ENCODE measurements at regions not wholly inside any gene's neighbourhood (a gene's known extent, or its start where the extent isn't known, plus 50 kb on each side); places are given as distances from the start of the nearest gene placed in this dataset.

DNA sequence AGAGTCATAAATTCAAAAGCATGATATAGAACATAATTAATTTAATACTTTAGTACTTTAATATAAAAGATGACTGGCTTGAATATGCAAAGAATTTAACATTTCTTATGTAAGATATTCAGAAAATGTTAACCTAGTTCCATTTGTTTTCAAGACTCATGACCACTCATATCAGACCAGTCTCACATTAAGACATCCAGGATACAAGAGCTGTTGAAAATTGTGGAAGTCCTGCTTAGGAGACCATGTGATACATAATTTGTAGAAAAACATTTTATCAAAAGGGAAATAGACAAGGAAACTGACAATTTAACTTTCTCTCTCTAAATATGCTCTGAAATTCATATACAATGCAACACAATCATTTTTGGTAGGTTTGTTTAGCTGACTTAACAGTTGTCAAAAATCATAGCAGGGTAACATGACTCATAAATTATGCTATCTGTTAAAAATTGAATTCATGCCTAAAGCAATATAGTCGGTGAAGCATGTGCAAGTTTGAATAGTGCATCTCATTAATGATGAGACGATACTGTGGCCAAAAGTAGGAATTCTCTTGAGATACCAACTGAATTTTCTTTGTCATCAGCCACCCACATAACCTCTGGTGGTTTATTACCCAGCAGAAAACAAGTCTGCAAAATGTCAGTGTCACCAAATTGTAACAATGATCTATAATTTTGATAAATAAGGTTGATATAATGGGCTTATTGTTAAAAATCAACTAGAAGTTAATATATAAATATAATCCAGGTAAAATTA lies 211.4 kb downstream of the GASK1B start:
- no peak overlapping the region for H3K4me3 ChIP-seq (replicated peaks; ENCODE audit: low read depth, low read length)
- no peak for DNase-seq (ENCODE audit: extremely low read depth, low read depth)
- TF ChIP-seq CTCF (IDR thresholded peaks at IDR 0.05; ENCODE audit: low read depth, low read length, missing control alignments): no peak

GRCh38 chr4:157957905-157958304 lies 214.9 kb downstream of the GASK1B start:
- no peak overlapping the region for H3K4me3 ChIP-seq (replicated peaks; ENCODE audit: low read depth, low read length)
- DNase-seq (ENCODE audit: extremely low read depth, low read depth): no peak
- no peak for TF ChIP-seq CTCF (IDR thresholded peaks at IDR 0.05; ENCODE audit: low read depth, low read length, missing control alignments)

DNA sequence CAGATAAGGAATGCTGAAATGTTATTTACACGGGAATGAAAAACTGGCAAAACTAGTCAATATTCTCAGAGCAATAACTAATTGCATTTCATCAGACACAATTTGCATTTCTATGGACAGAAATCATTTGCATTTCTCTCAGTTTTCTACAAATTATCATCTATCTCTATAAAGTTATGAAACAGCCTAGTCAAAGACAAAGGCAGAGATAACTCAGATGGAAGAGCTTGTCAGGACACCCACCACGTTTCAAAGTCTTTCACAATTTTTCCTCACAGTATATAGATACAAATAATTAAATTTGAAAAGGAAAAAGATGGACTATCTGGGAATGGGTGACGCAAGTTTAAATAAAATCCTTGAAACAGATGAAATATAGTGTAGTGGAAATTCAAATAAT lies 230.8 kb downstream of the GASK1B start:
- no peak for DNase-seq (ENCODE audit: extremely low read depth, low read depth)
- TF ChIP-seq CTCF (IDR thresholded peaks at IDR 0.05; ENCODE audit: low read depth, low read length, missing control alignments): no peak

DNA sequence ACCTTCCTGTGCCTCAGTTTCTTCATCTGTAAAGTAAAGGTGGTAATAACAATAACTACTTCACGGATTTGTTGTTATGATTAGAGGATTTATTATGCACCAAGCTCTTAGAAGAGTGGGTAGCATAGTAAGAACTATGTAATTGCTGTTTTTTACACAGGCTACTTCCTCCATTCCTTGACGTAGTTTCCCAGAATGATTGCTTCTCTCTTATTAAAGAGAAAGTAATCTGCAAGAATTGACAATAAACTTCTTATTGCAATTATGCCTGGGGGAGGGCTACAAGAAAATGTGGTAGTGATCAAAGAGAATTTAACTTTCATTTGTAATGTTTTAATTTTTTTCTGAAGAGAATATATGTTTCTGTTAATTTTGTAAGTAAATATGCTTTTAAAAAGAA lies 238.7 kb downstream of the GASK1B start:
- no peak for TF ChIP-seq CTCF (IDR thresholded peaks at IDR 0.05; ENCODE audit: low read depth, low read length, missing control alignments)
- H3K4me3 ChIP-seq (replicated peaks; ENCODE audit: low read depth, low read length): no peak overlapping the region
- DNase-seq (ENCODE audit: extremely low read depth, low read depth): no peak

More for the DNA sequence above, 230.8 kb downstream of the GASK1B start:
- no peak overlapping the region for H3K4me3 ChIP-seq (replicated peaks; ENCODE audit: low read depth, low read length)

GRCh38 chr4:157932936-157933335 lies 239.9 kb downstream of the GASK1B start:
- TF ChIP-seq CTCF (IDR thresholded peaks at IDR 0.05; ENCODE audit: low read depth, low read length, missing control alignments): no peak
- DNase-seq (ENCODE audit: extremely low read depth, low read depth): no peak
- no peak overlapping the region for H3K4me3 ChIP-seq (replicated peaks; ENCODE audit: low read depth, low read length)

DNA sequence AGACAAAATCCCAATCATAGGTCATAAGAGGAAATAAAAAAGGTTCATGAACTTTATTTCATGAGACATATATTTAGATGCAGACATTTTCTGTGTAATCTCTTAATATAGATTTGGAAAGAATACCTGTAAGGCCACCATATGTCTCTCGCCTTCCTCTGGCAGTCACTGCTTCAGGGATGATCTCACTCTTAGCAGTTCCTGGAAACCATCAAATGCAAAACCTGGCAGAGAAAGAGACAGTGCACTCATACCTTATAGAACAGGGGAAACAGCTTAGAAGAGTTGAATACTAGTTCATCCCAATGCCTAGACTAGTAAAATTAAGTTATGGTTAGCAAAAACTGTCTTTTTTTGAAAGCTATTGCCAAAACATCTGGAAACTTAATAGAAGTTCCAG lies 243.3 kb downstream of the GASK1B start:
- no peak overlapping the region for H3K4me3 ChIP-seq (replicated peaks; ENCODE audit: low read depth, low read length)
- no peak for TF ChIP-seq CTCF (IDR thresholded peaks at IDR 0.05; ENCODE audit: low read depth, low read length, missing control alignments)
- no peak for DNase-seq (ENCODE audit: extremely low read depth, low read depth)

All from HFF-Myc (cell line).